Left ventricle myocardium inferior (tissue), 1 donor: ENCODE measurements at regions not wholly inside any gene's neighbourhood (a gene's known extent, or its start where the extent isn't known, plus 50 kb on each side); places are given as distances from the start of the nearest gene placed in this dataset.

Experiments used
- DNase-seq: peaks from one replicate; pipeline ENCODE4 v3.0.0-alpha.2; 2020
- H3K27ac ChIP-seq: fragments of 200-600 bp; replicated peaks from 2 replicates; pipeline ENCODE4 v1.8.0; 2021
- H3K27me3 ChIP-seq: fragments of 200-600 bp; 2 replicates; pipeline ENCODE4 v1.8.0; 2021; ENCODE audit warnings: low read depth
- H3K36me3 ChIP-seq: fragments of 200-600 bp; 2 replicates; pipeline ENCODE4 v1.8.0; 2021
- H3K4me1 ChIP-seq: fragments of 200-600 bp; 2 replicates; pipeline ENCODE4 v1.8.0; 2021
- H3K4me3 ChIP-seq: fragments of 200-600 bp; 2 replicates; pipeline ENCODE4 v1.8.0; 2021; ENCODE audit warnings: mild to moderate bottlenecking, moderate library complexity
- H3K9me3 ChIP-seq: fragments of 200-600 bp; replicated peaks from 2 replicates; pipeline ENCODE4 v1.8.0; 2021
- intact Hi-C: fragments of 100-400 bp; cut with micrococcal nuclease; formaldehyde crosslinking; loops from one replicate; pipeline ENCODE4 v1.11.0; 2022
- TF ChIP-seq, protein P1 (sequence below): fragments of 200-600 bp; IDR thresholded peaks from 2 replicates; pipeline ENCODE4 v1.8.0; 2021; ENCODE audit warnings: antibody characterized with exemption, mild to moderate bottlenecking, borderline replicate concordance
- donor health status: DM: no; HTN: yes; CAD: no; lungs with severe emphysema.

DNA sequence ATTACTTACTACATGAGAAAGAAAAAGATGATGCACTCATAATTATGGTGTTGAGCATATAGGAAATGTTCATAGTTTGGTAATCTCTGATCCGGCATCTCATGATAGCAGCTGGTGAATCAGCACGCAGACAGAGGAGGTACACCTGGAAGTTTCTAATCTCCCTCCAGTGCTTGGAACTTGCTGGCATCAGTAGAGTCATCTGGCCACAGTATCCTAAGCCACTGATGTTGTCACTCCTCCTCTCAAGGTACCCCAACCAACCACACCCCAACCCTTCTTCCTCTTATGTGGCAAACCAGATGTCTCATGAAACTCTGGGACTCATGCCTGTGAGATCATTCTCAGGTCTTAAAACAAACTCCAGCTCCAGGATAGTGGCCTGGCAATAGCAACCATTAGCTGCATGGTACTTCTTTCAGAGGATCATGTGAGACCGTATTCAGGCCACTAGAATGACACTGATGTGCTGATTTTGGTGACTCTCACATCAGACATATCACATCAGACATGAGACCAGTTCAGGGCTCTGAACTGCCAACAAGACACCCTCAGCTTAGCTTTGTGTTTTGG, 143.0 kb downstream of the RASSF9 start:
- Histone ChIP-seq H3K27ac (no peak overlapping the region), H3K36me3 (no peaks in the 10 kb centered on the region), H3K27me3 (no peaks in the 10 kb centered on the region), H3K9me3 (no peaks in the 10 kb centered on the region), H3K4me1 (no peaks in the 10 kb centered on the region), H3K4me3 (no peak overlapping the region)
- no peak for DNase-seq
- TF ChIP-seq, protein P1, sequence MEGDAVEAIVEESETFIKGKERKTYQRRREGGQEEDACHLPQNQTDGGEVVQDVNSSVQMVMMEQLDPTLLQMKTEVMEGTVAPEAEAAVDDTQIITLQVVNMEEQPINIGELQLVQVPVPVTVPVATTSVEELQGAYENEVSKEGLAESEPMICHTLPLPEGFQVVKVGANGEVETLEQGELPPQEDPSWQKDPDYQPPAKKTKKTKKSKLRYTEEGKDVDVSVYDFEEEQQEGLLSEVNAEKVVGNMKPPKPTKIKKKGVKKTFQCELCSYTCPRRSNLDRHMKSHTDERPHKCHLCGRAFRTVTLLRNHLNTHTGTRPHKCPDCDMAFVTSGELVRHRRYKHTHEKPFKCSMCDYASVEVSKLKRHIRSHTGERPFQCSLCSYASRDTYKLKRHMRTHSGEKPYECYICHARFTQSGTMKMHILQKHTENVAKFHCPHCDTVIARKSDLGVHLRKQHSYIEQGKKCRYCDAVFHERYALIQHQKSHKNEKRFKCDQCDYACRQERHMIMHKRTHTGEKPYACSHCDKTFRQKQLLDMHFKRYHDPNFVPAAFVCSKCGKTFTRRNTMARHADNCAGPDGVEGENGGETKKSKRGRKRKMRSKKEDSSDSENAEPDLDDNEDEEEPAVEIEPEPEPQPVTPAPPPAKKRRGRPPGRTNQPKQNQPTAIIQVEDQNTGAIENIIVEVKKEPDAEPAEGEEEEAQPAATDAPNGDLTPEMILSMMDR, result no peak
- intact Hi-C loops, result no loop called here

DNA sequence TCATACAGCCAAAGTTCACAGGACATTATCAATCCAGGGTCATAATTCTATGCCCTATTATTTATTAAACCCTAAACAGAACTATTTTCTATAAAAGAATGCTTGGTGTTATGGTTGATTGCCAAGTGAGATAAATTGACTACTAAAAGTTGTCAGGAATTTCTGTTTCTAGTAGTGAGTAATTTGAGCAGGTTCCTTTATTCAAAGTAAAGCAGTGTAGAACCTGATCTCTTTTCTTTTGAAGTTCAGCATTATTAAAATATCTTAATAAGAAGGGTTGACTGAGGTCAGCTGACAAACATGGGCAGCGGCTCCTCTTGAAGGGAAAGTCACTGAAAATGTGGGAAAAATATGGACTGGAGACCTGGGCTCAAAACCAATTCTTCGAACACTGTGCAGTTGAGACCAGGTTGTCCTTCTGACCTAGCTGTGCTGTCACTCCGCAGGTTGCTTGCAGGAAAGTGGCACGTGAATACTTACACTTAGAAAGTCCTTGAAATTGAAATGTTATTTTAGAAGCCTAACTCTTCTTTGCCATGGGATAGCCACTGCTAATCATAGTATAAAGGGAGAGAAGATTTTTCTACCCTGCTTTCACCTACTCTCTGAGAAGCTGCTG, 141.0 kb downstream of the RASSF9 start:
- TF ChIP-seq, protein P1, result no peak
- no peak overlapping the region for H3K27ac ChIP-seq
- intact Hi-C loops, result no loop called here
- no peaks in the 10 kb centered on the region for H3K36me3 ChIP-seq
- no peaks in the 10 kb centered on the region for H3K27me3 ChIP-seq
- no peak overlapping the region for H3K4me3 ChIP-seq
- no peaks in the 10 kb centered on the region for H3K4me1 ChIP-seq
- no peaks in the 10 kb centered on the region for H3K9me3 ChIP-seq
- DNase-seq, result no peak

DNA sequence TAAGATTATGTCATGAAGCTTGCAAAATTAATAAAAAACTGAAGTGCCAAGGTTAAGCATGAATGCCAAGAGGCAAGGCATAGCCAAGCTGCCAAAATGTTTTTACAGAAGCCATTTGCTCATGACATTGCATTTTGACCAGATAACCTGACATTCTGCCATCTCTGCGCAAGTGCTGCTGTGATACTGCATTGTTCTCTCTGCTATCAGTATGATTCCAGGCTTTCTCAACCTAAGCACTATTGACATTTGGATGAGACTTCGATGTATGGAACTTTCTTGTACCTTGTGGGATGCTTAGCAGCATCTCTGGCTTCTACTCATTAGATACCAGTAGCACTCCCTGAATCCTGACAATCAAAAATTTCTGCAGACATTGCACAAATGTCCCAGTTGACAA, 139.2 kb downstream of the RASSF9 start:
- Histone ChIP-seq H3K27me3 (no peaks in the 10 kb centered on the region), H3K36me3 (no peaks in the 10 kb centered on the region), H3K4me3 (no peak overlapping the region), H3K4me1 (no peaks in the 10 kb centered on the region), H3K9me3 (no peaks in the 10 kb centered on the region), H3K27ac (no peak overlapping the region)
- TF ChIP-seq, protein P1, result no peak
- DNase-seq, result no peak
- intact Hi-C loops, result no loop called here

DNA sequence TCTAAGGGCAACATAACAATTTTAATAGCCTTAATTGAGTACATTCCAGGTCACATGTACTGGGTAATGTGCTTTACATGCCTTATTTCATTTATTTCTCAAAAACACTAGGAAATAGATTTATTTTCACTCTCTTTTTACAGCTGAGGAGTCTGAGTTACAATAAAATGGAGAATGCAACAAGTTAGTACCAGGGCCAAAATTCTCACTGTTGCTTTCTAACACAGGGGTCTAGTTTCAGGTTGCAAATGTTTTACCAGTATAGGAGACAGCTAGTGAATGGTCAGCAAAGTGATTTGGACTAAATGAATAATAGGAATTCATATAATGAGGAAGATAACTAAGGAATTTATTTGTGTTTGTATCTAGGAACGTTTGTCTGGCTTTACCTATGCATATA, 137.3 kb downstream of the RASSF9 start:
- DNase-seq, result no peak
- H3K4me3 ChIP-seq, result no peak overlapping the region
- TF ChIP-seq, protein P1, result no peak
- H3K36me3 ChIP-seq, result no peaks in the 10 kb centered on the region
- H3K9me3 ChIP-seq, result no peaks in the 10 kb centered on the region
- no peak overlapping the region for H3K27ac ChIP-seq
- H3K4me1 ChIP-seq, result no peaks in the 10 kb centered on the region
- intact Hi-C loops, result no loop called here
- H3K27me3 ChIP-seq, result no peaks in the 10 kb centered on the region

DNA sequence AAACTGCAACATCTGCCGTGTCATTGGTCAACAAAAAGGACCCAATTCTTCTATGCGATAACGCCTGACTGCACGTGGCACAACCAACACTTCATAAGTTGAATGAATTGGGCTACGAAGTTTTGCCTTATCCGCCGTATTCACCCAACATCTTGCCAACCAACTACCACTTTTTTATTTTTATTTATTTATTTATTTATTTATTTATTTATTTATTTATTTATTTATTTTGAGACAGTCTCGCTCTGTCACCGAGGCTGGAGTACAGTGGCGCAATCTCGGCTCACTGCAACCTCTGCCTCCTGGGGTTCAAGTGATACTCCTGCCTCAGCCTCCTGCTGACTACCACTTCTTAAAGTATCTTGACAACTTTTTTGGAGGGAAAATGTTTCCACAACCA, 127.4 kb downstream of the RASSF9 start:
- intact Hi-C loops, result no loop called here
- DNase-seq, result no peak
- peaks cover 24% of the 10 kb centered on the region for H3K4me1 ChIP-seq
- no peaks in the 10 kb centered on the region for H3K27me3 ChIP-seq
- H3K36me3 ChIP-seq, result no peaks in the 10 kb centered on the region
- no peaks in the 10 kb centered on the region for H3K9me3 ChIP-seq
- H3K4me3 ChIP-seq, result no peak overlapping the region
- no peak overlapping the region for H3K27ac ChIP-seq
- TF ChIP-seq, protein P1, result no peak
